Epidermal melanocyte (primary cell): ENCODE measurements at regions not wholly inside any gene's neighbourhood (a gene's known extent, or its start where the extent isn't known, plus 50 kb on each side); places are given as distances from the start of the nearest gene placed in this dataset.

Experiments used
- DNase-seq: peaks from one replicate; pipeline ENCODE4 v3.0.0; 2011; ENCODE audit warnings: low spot score; ENCODE audit not compliant: insufficient read length

- no peak for DNase-seq
Measured at GRCh38 chr3:113051787-113052186, 61.0 kb downstream of the GTPBP8 start.

GRCh38 chr3:113053169-113053568 is 62.4 kb downstream of the GTPBP8 start:
- DNase-seq: no peak

- DNase-seq: no peak
Measured at GRCh38 chr3:113054552-113054951, 63.8 kb downstream of the GTPBP8 start.

GRCh38 chr3:113055201-113055600 is 64.4 kb downstream of the GTPBP8 start:
- no peak for DNase-seq

GRCh38 chr3:113055961-113056360 is 65.2 kb downstream of the GTPBP8 start:
- DNase-seq: no peak

GRCh38 chr3:113057117-113057516 is 66.3 kb downstream of the GTPBP8 start:
- no peak for DNase-seq

- no peak for DNase-seq
Measured at GRCh38 chr3:113058188-113058587, 67.4 kb downstream of the GTPBP8 start.

GRCh38 chr3:113062705-113063104 is 71.9 kb downstream of the GTPBP8 start:
- DNase-seq: no peak

GRCh38 chr3:113063126-113063894 is 72.5 kb downstream of the GTPBP8 start:
- no peak for DNase-seq

GRCh38 chr3:113064183-113064582 is 73.4 kb downstream of the GTPBP8 start:
- DNase-seq: no peak

- DNase-seq: no peak
Measured at GRCh38 chr3:113065336-113065735, 74.6 kb downstream of the GTPBP8 start.

GRCh38 chr3:113070072-113070640 is 79.4 kb downstream of the GTPBP8 start:
- peak; percentile 41 for DNase-seq

- DNase-seq: no peak
Measured at GRCh38 chr3:113070681-113071113, 79.9 kb downstream of the GTPBP8 start.

GRCh38 chr3:113075588-113075987 is 84.8 kb downstream of the GTPBP8 start:
- DNase-seq: no peak

- DNase-seq: no peak
Measured at GRCh38 chr3:113079218-113079961, 88.6 kb downstream of the GTPBP8 start.

- no peak for DNase-seq
Measured at GRCh38 chr3:113084777-113085176, 94.0 kb downstream of the GTPBP8 start.

- no peak for DNase-seq
Measured at GRCh38 chr3:113086560-113087461, 96.0 kb downstream of the GTPBP8 start.

GRCh38 chr3:113088616-113089015 is 97.8 kb downstream of the GTPBP8 start:
- DNase-seq: no peak

GRCh38 chr3:113091417-113091816 is 100.6 kb downstream of the GTPBP8 start:
- no peak for DNase-seq

GRCh38 chr3:113092746-113093145 is 102.0 kb downstream of the GTPBP8 start:
- DNase-seq: no peak
